SH-SY5Y (cell line): ENCODE measurements at regions not wholly inside any gene's neighbourhood (a gene's known extent, or its start where the extent isn't known, plus 50 kb on each side); places are given as distances from the start of the nearest gene placed in this dataset.

Experiments used
- GATA2 ChIP-seq: IDR thresholded peaks from 2 replicates; pipeline ENCODE4 v1.6.1; 2011; ENCODE audit warnings: mild to moderate bottlenecking, low read depth, low read length
- GATA3 ChIP-seq: IDR thresholded peaks from 2 replicates; pipeline ENCODE4 v1.6.1; 2011; ENCODE audit warnings: low read depth, mild to moderate bottlenecking, low read length, moderate library complexity

GRCh38 chr1:58422436-58422835 is 124.1 kb downstream of the OMA1 start:
- TF ChIP-seq GATA3: no peak
- no peak for TF ChIP-seq GATA2
